Esophagus squamous epithelium (tissue), 5 donors: ENCODE measurements at regions not wholly inside any gene's neighbourhood (a gene's known extent, or its start where the extent isn't known, plus 50 kb on each side); places are given as distances from the start of the nearest gene placed in this dataset.

Experiments
- DNase-seq: peaks from one replicate; lab custom pipeline; 2025; lab: John Stamatoyannopoulos, UW
- H3K27ac ChIP-seq, 4 donors: fragments of 200-600 bp; sonication (generic); one replicate each; pipeline ENCODE4 v1.5.1; 2016 to 2019; ENCODE audit warnings: mild to moderate bottlenecking in 1 of 4
- H3K27me3 ChIP-seq, 4 donors: fragments of 200-600 bp; sonication (generic); 1 replicate in 3 of 4; 2 replicates in 1 of 4; pipeline versions ENCODE4 v1.5.1 to v1.6.0; 2017 to 2021; ENCODE audit warnings: antibody characterized with exemption in 1 of 4
- H3K36me3 ChIP-seq, 3 donors: fragments of 200-600 bp; sonication (generic); one replicate each; pipeline ENCODE4 v1.5.1; 2016 to 2019
- H3K4me1 ChIP-seq, 3 donors: fragments of 200-600 bp; sonication (generic); one replicate each; pipeline ENCODE4 v1.5.1; 2017 to 2019
- H3K4me3 ChIP-seq, 4 donors: fragments of 200-600 bp; sonication (generic); 1 replicate in 3 of 4; 2 replicates in 1 of 4; pipeline ENCODE4 v1.5.1; 2016 to 2019; ENCODE audit warnings: mild to moderate bottlenecking in 2 of 4, moderate library complexity in 1 of 4
- H3K9me3 ChIP-seq, 3 donors: fragments of 200-600 bp; sonication (generic); one replicate each; pipeline ENCODE4 v1.5.1; 2016 to 2019
- POLR2A ChIP-seq, 4 donors: fragments of 450-650 bp; IDR thresholded peaks; one replicate each; pipeline ENCODE4 v1.6.1; 2017; ENCODE audit warnings: antibody characterized with exemption in 4 of 4, mild to moderate bottlenecking in 4 of 4, moderate library complexity in 3 of 4
- WGBS, 2 donors: methylation state at CpG; one replicate each; pipeline ENCODE4 v1.1.5; 2018; 5-methylcytosine and 5-hydroxymethylcytosine counted together
- intact Hi-C: fragments of 100-400 bp; cut with DNase I; formaldehyde crosslinking; loops from one replicate; pipeline ENCODE4 v1.15.0; 2022
- TF ChIP-seq, protein P1 (sequence below), 6 experiments: fragments of 450-650 bp in 4 of 6; fragments of 200-600 bp in 2 of 6; sonication (generic) in 2 of 6; IDR thresholded peaks; one replicate each; pipeline ENCODE4 v1.5.1; 2016 to 2019; ENCODE audit warnings: antibody characterized with exemption in 6 of 6, mild to moderate bottlenecking in 4 of 6, moderate library complexity in 4 of 6
- donor health status: DM: yes; HTN: yes; CAD: no.

DNA sequence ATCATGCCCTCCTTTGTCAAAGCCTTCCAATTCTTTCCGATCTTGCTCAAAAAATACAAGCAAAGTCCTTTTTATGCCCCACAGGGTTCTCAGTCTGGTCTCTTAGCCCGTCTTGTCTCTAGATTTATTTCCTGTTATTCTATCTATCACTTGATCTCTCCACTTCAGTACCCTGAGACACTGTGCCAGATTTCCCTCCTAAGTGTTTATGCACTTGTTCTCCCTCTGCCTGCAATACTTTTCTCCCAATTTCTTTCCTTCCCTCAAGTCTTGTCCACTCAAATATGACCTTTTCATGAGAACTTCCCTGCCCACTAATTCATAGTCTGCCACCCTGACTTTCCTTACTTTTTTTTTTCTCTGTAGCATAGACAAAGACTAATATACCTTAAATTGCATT lies 141.4 kb downstream of the MBL2 start:
- TF ChIP-seq, protein P1, sequence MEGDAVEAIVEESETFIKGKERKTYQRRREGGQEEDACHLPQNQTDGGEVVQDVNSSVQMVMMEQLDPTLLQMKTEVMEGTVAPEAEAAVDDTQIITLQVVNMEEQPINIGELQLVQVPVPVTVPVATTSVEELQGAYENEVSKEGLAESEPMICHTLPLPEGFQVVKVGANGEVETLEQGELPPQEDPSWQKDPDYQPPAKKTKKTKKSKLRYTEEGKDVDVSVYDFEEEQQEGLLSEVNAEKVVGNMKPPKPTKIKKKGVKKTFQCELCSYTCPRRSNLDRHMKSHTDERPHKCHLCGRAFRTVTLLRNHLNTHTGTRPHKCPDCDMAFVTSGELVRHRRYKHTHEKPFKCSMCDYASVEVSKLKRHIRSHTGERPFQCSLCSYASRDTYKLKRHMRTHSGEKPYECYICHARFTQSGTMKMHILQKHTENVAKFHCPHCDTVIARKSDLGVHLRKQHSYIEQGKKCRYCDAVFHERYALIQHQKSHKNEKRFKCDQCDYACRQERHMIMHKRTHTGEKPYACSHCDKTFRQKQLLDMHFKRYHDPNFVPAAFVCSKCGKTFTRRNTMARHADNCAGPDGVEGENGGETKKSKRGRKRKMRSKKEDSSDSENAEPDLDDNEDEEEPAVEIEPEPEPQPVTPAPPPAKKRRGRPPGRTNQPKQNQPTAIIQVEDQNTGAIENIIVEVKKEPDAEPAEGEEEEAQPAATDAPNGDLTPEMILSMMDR (IDR thresholded peaks at IDR 0.05) = no peak
- no peak for TF ChIP-seq POLR2A (IDR thresholded peaks at IDR 0.05)
- intact Hi-C loops = no loop called here
- WGBS, 2 donors = 46 to 47% methylated on average over 2 of the region's 2 CpGs
- Histone ChIP-seq H3K9me3 (no peaks in the 10 kb centered on the region), H3K4me1 (no peaks in the 10 kb centered on the region), H3K36me3 (no peaks in the 10 kb centered on the region), H3K27ac (no peak overlapping the region), H3K4me3 (no peak overlapping the region), H3K27me3 (no peaks in the 10 kb centered on the region)
- DNase-seq = no peak

DNA sequence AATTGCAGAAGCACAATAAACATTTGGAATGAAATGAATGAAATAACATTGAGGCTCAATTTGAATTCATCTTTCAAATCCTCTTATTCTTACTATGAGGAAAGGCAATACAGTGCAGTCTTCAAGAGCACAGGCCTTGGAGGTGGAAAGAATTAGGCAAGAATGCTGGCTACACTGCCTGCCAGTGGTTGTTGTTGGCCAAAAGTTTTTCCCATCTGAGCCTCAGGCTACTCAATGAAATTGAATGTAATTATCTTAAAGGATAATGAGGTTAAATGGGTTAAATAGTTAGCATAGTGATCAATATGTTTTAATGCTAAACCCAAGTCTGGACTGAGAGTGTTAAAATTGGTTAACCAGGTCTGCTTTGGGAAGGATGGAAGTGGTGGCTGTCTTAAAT lies 140.9 kb downstream of the MBL2 start:
- no peak overlapping the region for H3K27ac ChIP-seq
- H3K9me3 ChIP-seq = no peaks in the 10 kb centered on the region
- TF ChIP-seq, protein P1 (IDR thresholded peaks at IDR 0.05) = no peak
- TF ChIP-seq POLR2A (IDR thresholded peaks at IDR 0.05) = no peak
- no peak for DNase-seq
- H3K27me3 ChIP-seq = no peaks in the 10 kb centered on the region
- no peaks in the 10 kb centered on the region for H3K36me3 ChIP-seq
- intact Hi-C loops = no loop called here
- no peaks in the 10 kb centered on the region for H3K4me1 ChIP-seq
- H3K4me3 ChIP-seq = no peak overlapping the region

DNA sequence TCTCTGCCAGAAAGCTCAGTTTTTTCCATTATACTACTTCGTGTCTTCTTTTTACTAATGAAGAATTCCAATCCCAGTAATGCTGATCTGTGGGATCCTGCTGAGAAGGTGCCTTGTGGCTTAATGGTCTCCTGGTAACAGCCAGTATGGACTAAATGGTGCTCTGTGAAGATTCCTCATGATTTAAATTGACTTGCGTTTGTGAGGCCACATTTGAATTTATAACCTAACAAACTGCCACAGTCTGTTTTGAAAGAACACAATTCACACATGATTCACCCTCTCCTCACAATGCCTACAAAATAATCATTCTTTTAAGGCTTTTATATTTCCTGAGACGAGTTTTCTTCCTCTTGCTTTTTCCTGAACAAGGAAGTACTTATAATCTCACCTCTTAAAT lies 140.0 kb downstream of the MBL2 start:
- DNase-seq = no peak
- Histone ChIP-seq H3K27ac (no peak overlapping the region), H3K36me3 (no peaks in the 10 kb centered on the region), H3K27me3 (no peaks in the 10 kb centered on the region), H3K4me3 (no peak overlapping the region), H3K4me1 (no peaks in the 10 kb centered on the region), H3K9me3 (no peaks in the 10 kb centered on the region)
- TF ChIP-seq POLR2A (IDR thresholded peaks at IDR 0.05) = no peak
- TF ChIP-seq, protein P1 (IDR thresholded peaks at IDR 0.05) = no peak
- 23 to 28% methylated on average over 3 of the region's 3 CpGs for WGBS, 2 donors
- intact Hi-C loops = no loop called here

DNA sequence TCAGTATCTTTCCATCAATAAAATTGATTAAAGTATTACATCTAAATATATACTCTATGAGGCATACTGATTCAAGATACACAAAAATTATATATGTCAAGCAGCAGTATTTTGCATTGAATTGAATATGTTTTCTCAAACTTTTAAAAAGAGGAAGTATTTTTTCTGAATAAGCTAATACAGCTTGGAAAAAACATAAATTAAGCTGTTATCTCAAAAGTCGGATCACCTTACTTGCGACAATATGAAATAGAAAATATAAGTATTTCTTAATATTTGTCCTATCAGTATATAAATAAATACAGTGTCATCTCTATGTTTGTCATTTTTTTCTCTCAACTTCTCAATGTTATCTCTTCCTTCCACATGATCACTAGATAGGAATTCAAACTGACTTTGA lies 139.3 kb downstream of the MBL2 start:
- Histone ChIP-seq H3K4me3 (no peak overlapping the region), H3K36me3 (no peaks in the 10 kb centered on the region), H3K27me3 (no peaks in the 10 kb centered on the region), H3K27ac (no peak overlapping the region), H3K9me3 (no peaks in the 10 kb centered on the region), H3K4me1 (no peaks in the 10 kb centered on the region)
- no peak for DNase-seq
- intact Hi-C loops = no loop called here
- TF ChIP-seq, protein P1 (IDR thresholded peaks at IDR 0.05) = no peak
- no peak for TF ChIP-seq POLR2A (IDR thresholded peaks at IDR 0.05)
- 72% methylated on average over 2 of the region's 2 CpGs for WGBS, 2 donors

DNA sequence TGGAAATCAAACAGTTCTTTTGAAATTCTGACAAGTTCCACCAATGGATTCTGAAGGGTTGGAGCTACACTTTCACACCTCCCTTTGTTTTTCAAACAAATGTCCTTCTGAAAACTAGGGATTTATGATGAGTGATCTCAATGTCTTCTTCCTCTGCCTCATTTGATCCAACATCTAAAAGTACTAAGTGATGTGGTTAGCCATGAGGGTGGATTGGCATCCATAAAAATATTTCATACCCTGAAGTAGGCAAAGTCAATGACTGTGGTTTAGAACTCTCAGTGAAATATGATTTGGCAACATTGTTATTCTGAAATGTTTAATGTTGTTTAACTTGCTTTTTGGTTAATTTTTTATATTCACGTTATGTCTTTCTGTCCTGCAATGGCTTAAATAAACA lies 136.9 kb downstream of the MBL2 start:
- TF ChIP-seq, protein P1 (IDR thresholded peaks at IDR 0.05) = no peak
- H3K27ac ChIP-seq = no peak overlapping the region
- intact Hi-C loops = no loop called here
- H3K27me3 ChIP-seq = no peaks in the 10 kb centered on the region
- H3K9me3 ChIP-seq = no peaks in the 10 kb centered on the region
- H3K4me1 ChIP-seq = no peaks in the 10 kb centered on the region
- H3K4me3 ChIP-seq = no peak overlapping the region
- 55 to 60% methylated on average over 1 of the region's 1 CpG for WGBS, 2 donors
- no peak for DNase-seq
- H3K36me3 ChIP-seq = no peaks in the 10 kb centered on the region
